Mesenchymal stem cell (in vitro differentiated cells and primary cell): ENCODE measurements at regions not wholly inside any gene's neighbourhood (a gene's known extent, or its start where the extent isn't known, plus 50 kb on each side); places are given as distances from the start of the nearest gene placed in this dataset.

Experiments used
- DNase-seq: peaks from one replicate; pipeline ENCODE4 v3.0.0-alpha.2; 2013
- H2AFZ ChIP-seq: one replicate; pipeline ENCODE4 v1.6.1; 2013; ENCODE audit warnings: low read depth, mild to moderate bottlenecking, control low read depth, inconsistent platforms, low read length, moderate library complexity
- H2AK5ac ChIP-seq: 2 replicates; pipeline ENCODE4 v1.6.1; 2013; ENCODE audit warnings: low read length, moderate library complexity, mild to moderate bottlenecking, inconsistent platforms; ENCODE audit not compliant: severe bottlenecking
- H2BK120ac ChIP-seq: one replicate; pipeline ENCODE4 v1.6.1; 2013; ENCODE audit warnings: low read depth, mild to moderate bottlenecking, inconsistent platforms, low read length, moderate library complexity
- H2BK12ac ChIP-seq, 2 experiments: one replicate each; pipeline ENCODE4 v1.6.1; 2013; ENCODE audit warnings: inconsistent platforms in 2 of 2, low read length in 2 of 2, mild to moderate bottlenecking in 2 of 2, moderate library complexity in 2 of 2, control low read depth in 1 of 2
- H2BK15ac ChIP-seq: one replicate; pipeline ENCODE4 v1.6.1; 2013; ENCODE audit warnings: mild to moderate bottlenecking, low read depth, inconsistent platforms; ENCODE audit not compliant: poor library complexity, severe bottlenecking
- H2BK5ac ChIP-seq: 2 replicates; pipeline ENCODE4 v1.6.1; 2013; ENCODE audit warnings: low read depth, mild to moderate bottlenecking, low read length, control low read depth, inconsistent platforms; ENCODE audit not compliant: poor library complexity, severe bottlenecking
- H3K14ac ChIP-seq, 2 experiments: one replicate each; pipeline ENCODE4 v1.6.1; 2013; ENCODE audit warnings: inconsistent platforms in 2 of 2, low read length in 2 of 2, control low read depth in 1 of 2, mild to moderate bottlenecking in 1 of 2, moderate library complexity in 1 of 2
- H3K18ac ChIP-seq, 2 experiments: one replicate each; pipeline ENCODE4 v1.6.1; 2013; ENCODE audit warnings: inconsistent platforms in 2 of 2, low read length in 2 of 2, control low read depth in 1 of 2, low read depth in 1 of 2, mild to moderate bottlenecking in 1 of 2
- H3K23ac ChIP-seq, 2 experiments: one replicate each; pipeline ENCODE4 v1.6.1; 2013; ENCODE audit warnings: inconsistent platforms in 2 of 2, low read length in 2 of 2, mild to moderate bottlenecking in 2 of 2, moderate library complexity in 2 of 2, control low read depth in 1 of 2
- H3K27ac ChIP-seq: 2 replicates; pipeline ENCODE4 v1.5.1; 2013; ENCODE audit warnings: mild to moderate bottlenecking, moderate library complexity, low read length, control low read depth, inconsistent platforms; ENCODE audit not compliant: poor library complexity, severe bottlenecking
- H3K27me3 ChIP-seq, 2 experiments: 2 replicates each; pipeline versions ENCODE4 v1.6.1 to v1.7.0; 2013; ENCODE audit warnings: low read length in 2 of 2, mild to moderate bottlenecking in 2 of 2, moderate library complexity in 2 of 2, control low read depth in 1 of 2, inconsistent platforms in 1 of 2; ENCODE audit not compliant: control insufficient read depth in 1 of 2, insufficient read depth in 1 of 2
- H3K36me3 ChIP-seq, 2 experiments: 2 replicates each; pipeline versions ENCODE4 v1.6.1 to v1.7.0; 2013; ENCODE audit warnings: low read length in 2 of 2, control low read depth in 1 of 2, inconsistent platforms in 1 of 2, low read depth in 1 of 2, mild to moderate bottlenecking in 1 of 2; ENCODE audit not compliant: insufficient read depth in 2 of 2, control insufficient read depth in 1 of 2
- H3K4ac ChIP-seq, 2 experiments: one replicate each; pipeline ENCODE4 v1.6.1; 2013; ENCODE audit warnings: inconsistent platforms in 2 of 2, low read length in 2 of 2, mild to moderate bottlenecking in 2 of 2, moderate library complexity in 2 of 2, control low read depth in 1 of 2, low read depth in 1 of 2
- H3K4me1 ChIP-seq: 2 replicates; pipeline ENCODE4 v1.6.1; 2013; ENCODE audit warnings: low read depth, low read length, control low read depth; ENCODE audit not compliant: control insufficient read depth, insufficient read depth
- H3K4me2 ChIP-seq: 2 replicates; pipeline ENCODE4 v1.6.1; 2013; ENCODE audit warnings: low read length, mild to moderate bottlenecking, inconsistent platforms; ENCODE audit not compliant: poor library complexity, severe bottlenecking
- H3K4me3 ChIP-seq, 2 experiments: 2 replicates each; pipeline versions ENCODE4 v1.5.1 to v1.7.0; 2013; ENCODE audit warnings: low read length in 2 of 2, mild to moderate bottlenecking in 2 of 2, control low read depth in 1 of 2, low read depth in 1 of 2; ENCODE audit not compliant: insufficient read depth in 1 of 2
- H3K79me1 ChIP-seq: replicated peaks from 2 replicates; pipeline ENCODE4 v1.6.1; 2013; ENCODE audit warnings: mild to moderate bottlenecking, control low read depth, low read length, inconsistent platforms; ENCODE audit not compliant: poor library complexity, severe bottlenecking
- H3K9ac ChIP-seq: 2 replicates; pipeline ENCODE4 v1.7.0; 2013; ENCODE audit warnings: mild to moderate bottlenecking, low read length, moderate library complexity
- H3K9me3 ChIP-seq: 2 replicates; pipeline ENCODE4 v1.7.0; 2013; ENCODE audit warnings: mild to moderate bottlenecking, low read length; ENCODE audit not compliant: control insufficient read depth
- H4K8ac ChIP-seq: one replicate; pipeline ENCODE4 v1.6.1; 2013; ENCODE audit warnings: inconsistent platforms, mild to moderate bottlenecking, low read length, moderate library complexity
- H4K91ac ChIP-seq: one replicate; pipeline ENCODE4 v1.6.1; 2013; ENCODE audit warnings: mild to moderate bottlenecking, low read length, inconsistent platforms
- WGBS: methylation state at CpG from one replicate; pipeline ENCODE4 v1.1.7; 2013; ENCODE audit warnings: mixed read lengths; 5-methylcytosine and 5-hydroxymethylcytosine counted together

DNA sequence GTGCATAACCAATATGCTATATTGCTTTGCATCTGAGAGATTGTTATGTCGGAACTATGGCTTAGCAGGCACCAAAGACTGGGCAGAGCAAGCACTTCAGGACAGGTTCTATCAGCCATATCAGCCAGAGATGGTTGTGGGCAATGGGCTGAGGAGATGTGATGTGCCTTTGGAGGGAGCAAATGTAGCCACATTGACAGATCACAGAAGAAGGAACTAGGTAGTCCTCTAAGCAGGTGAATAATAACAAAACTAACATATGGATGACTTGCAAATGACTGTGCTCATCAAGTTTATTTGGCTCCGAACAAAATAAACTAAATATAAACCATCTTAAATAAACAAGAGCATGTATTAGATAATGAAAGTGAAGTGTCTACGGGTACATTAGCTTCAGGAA is 291.7 kb downstream of the RMST start:
- Histone ChIP-seq H4K91ac (no peak overlapping the region), H3K79me1 (no peaks in the 10 kb centered on the region), H4K8ac (no peak overlapping the region), H3K4ac (no peak overlapping the region), H3K27ac (no peak overlapping the region), H3K23ac (no peak overlapping the region), H2BK120ac (no peak overlapping the region), H3K36me3 (no peaks in the 10 kb centered on the region), H3K4me1 (no peaks in the 10 kb centered on the region), H3K4me3 (no peak overlapping the region), H2AK5ac (no peak overlapping the region), H3K4me2 (no peak overlapping the region), H2BK5ac (no peak overlapping the region), H3K18ac (no peak overlapping the region), H2BK12ac (no peak overlapping the region), H2AFZ (no peak overlapping the region), H3K14ac (no peak overlapping the region), H2BK15ac (no peak overlapping the region), H3K27me3 (no peaks in the 10 kb centered on the region), H3K9ac (no peak overlapping the region), H3K9me3 (no peaks in the 10 kb centered on the region)
- no peak for DNase-seq
- WGBS: 80% methylated on average over 2 of the region's 3 CpGs

DNA sequence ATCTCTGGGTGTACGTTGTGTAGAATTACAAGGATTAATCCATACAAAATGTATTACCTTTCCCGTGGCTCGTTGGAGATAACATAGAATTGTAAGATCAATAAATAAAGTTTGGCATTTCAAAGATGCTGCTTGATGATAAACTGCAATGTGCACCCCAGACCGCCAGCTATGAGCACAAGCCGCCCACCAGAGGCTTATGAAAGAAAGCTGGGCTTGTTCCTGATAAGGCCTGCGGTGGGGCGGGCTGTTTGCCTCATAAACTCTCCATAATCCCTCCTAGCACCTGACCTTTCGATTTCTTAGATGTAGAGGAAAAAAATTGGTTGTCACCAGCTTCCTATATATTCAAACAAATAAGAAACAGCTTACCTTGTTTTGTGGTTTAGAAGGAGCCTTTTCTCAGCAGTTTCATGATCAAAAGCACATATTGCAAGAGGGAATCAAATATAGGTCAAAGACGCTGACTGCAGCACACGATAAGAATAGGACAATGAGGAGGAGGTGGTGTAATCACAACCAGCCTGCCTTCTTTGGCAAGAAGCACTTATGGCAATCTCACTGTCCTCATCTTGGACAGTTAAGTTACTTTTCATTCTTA is 293.6 kb downstream of the RMST start:
- Histone ChIP-seq H3K4ac (no peak overlapping the region), H3K14ac (no peak overlapping the region)

DNA sequence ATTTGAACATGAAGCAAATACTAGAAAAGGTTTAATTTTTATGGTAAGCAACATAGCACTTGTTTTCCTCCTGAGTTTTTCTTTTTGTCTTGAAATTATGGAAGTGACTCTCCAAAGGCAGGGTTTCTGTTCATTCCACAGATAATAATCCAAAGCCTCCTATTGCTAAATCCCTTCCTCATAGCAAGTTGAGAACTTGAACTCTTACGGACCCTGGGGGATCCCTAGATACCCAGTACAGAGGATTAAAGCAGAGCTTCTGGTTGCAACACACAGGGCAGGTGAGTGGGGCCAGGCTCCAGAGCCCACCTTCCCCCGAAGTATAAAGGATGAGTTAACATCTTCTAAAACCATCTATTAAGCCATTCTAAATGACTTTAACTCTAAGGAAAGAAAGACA is 294.1 kb downstream of the RMST start:
- Histone ChIP-seq H2AFZ (no peak overlapping the region), H2BK12ac (no peak overlapping the region), H3K27me3 (no peaks in the 10 kb centered on the region), H3K4ac (no peak overlapping the region), H3K18ac (no peak overlapping the region), H2BK15ac (no peak overlapping the region), H4K91ac (no peak overlapping the region), H3K14ac (no peak overlapping the region), H3K4me2 (no peak overlapping the region), H3K27ac (no peak overlapping the region), H2AK5ac (no peak overlapping the region), H4K8ac (no peak overlapping the region), H3K4me3 (no peak overlapping the region), H3K9ac (peak overlapping the region; percentile 80), H2BK120ac (no peak overlapping the region), H3K23ac (no peak overlapping the region), H3K9me3 (no peaks in the 10 kb centered on the region), H3K36me3 (no peaks in the 10 kb centered on the region), H3K4me1 (no peaks in the 10 kb centered on the region), H3K79me1 (no peaks in the 10 kb centered on the region), H2BK5ac (no peak overlapping the region)
- WGBS: 75% methylated on average over 1 of the region's 2 CpGs
- no peak for DNase-seq

More for the DNA sequence above, 293.6 kb downstream of the RMST start:
- H3K79me1 ChIP-seq: no peaks in the 10 kb centered on the region
- no peak overlapping the region for H2AFZ ChIP-seq
- H3K4me2 ChIP-seq: no peak overlapping the region
- H3K9me3 ChIP-seq: no peaks in the 10 kb centered on the region
- no peak overlapping the region for H3K27ac ChIP-seq
- peak overlapping the region; percentile 80 for H3K9ac ChIP-seq
- no peak overlapping the region for H4K8ac ChIP-seq
- no peak overlapping the region for H3K18ac ChIP-seq
- H3K27me3 ChIP-seq: no peaks in the 10 kb centered on the region
- H2BK120ac ChIP-seq: no peak overlapping the region
- H4K91ac ChIP-seq: no peak overlapping the region
- H3K36me3 ChIP-seq: no peaks in the 10 kb centered on the region
- H2AK5ac ChIP-seq: no peak overlapping the region
- WGBS: 80% methylated on average over 7 of the region's 10 CpGs
- no peak overlapping the region for H2BK15ac ChIP-seq
- H2BK12ac ChIP-seq: no peak overlapping the region
- H3K23ac ChIP-seq: no peak overlapping the region
- H2BK5ac ChIP-seq: no peak overlapping the region
- H3K4me1 ChIP-seq: no peaks in the 10 kb centered on the region
- no peak overlapping the region for H3K4me3 ChIP-seq
- no peak for DNase-seq

DNA sequence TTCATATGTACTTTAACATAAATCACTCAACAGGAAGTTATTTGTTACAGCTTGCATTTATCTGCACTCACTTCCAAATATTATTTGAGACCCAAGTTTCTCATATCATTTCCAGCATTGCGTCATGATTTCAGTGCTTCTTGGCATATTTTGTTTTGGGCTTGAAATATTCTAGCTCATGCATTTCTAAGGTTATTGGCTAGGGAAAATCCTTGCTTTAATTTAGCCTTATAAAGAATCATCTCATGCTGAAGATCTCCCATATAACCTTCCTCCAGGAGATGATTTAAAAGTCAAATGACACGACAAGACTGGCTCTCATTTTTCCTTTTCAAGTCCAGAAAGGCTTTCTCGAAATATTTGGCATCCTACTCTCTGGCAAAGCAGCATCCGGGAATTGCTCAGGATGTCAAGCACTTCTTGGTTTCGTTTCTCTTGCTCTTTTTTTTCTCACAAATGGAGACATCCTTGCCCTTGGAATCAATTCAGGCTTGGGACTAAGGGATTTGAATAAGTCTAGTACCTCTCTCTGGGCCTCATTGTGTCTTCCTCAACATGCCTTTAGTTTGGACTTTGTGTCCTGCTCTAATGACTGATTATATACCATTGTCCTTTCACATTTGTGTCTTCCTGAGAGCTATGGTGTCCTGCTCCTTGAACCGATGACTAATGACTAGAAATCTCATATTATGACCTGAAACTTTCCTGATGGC is 295.0 kb downstream of the RMST start:
- Histone ChIP-seq H2BK15ac (no peak overlapping the region), H3K14ac (no peak overlapping the region), H3K4me1 (no peaks in the 10 kb centered on the region), H3K4me2 (no peak overlapping the region), H3K9ac (peak overlapping the region; percentile 80), H3K4me3 (peak overlapping the region in 1 of 2 experiments; percentile 56), H2AK5ac (no peak overlapping the region), H3K36me3 (no peaks in the 10 kb centered on the region), H3K18ac (no peak overlapping the region), H4K8ac (no peak overlapping the region), H2AFZ (no peak overlapping the region), H4K91ac (no peak overlapping the region), H3K27me3 (no peaks in the 10 kb centered on the region), H3K23ac (no peak overlapping the region), H2BK120ac (no peak overlapping the region), H3K27ac (no peak overlapping the region), H3K4ac (no peak overlapping the region), H2BK12ac (no peak overlapping the region), H3K9me3 (peaks cover 5% of the 10 kb centered on the region), H2BK5ac (no peak overlapping the region), H3K79me1 (no peaks in the 10 kb centered on the region)
- DNase-seq: no peak
- 76% methylated on average over 5 of the region's 6 CpGs for WGBS
